NB4 (cell line): ENCODE measurements at regions not wholly inside any gene's neighbourhood (a gene's known extent, or its start where the extent isn't known, plus 50 kb on each side); places are given as distances from the start of the nearest gene placed in this dataset.
"Not testable (repeated sequence)": the region's sequence is repeated elsewhere in the genome, so short reads cannot be mapped to it uniquely, and the experiment has no call there.

Experiments used
- DNase-seq: peaks from one replicate; pipeline ENCODE4 v3.0.0; 2010; ENCODE audit warnings: low read depth
- H3K4me3 ChIP-seq: one replicate; pipeline ENCODE4 v1.5.1; 2011; ENCODE audit warnings: mild to moderate bottlenecking, low read depth, low read length, moderate library complexity
- MYC ChIP-seq: IDR thresholded peaks from 2 replicates; pipeline ENCODE4 v1.6.1; 2011; ENCODE audit warnings: low read depth, low read length
- POLR2A ChIP-seq: IDR thresholded peaks from 2 replicates; pipeline ENCODE4 v1.6.1; 2011; ENCODE audit warnings: mild to moderate bottlenecking; ENCODE audit not compliant: insufficient read length; ENCODE audit errors: extremely low read depth
- TF ChIP-seq, protein P1 (sequence below): IDR thresholded peaks from 2 replicates; pipeline ENCODE4 v1.6.1; 2011; ENCODE audit warnings: low read depth, low read length
- TF ChIP-seq, protein P2 (sequence below): IDR thresholded peaks from one replicate; pipeline ENCODE4 v1.5.1; 2012; ENCODE audit warnings: low read depth, low read length

DNA sequence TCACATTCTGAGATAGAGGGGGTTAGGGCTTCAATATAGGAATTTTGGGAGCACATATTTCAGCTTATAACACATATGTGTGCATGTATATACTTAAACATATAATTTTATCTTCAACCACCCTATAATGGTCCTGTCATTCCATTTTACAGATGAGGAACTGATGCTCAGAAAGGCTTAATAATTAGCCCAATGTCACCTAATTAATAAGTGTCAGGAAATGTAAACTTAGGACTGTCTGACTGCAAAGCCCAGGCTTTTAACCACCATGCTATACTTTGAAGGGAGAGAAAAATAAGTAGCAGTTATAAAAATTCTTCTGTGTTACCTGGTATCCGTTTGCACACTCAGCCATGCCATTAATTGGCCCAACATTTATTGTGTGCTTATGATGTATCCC is 172.6 kb downstream of the SKIDA1 start:
- TF ChIP-seq, protein P1, sequence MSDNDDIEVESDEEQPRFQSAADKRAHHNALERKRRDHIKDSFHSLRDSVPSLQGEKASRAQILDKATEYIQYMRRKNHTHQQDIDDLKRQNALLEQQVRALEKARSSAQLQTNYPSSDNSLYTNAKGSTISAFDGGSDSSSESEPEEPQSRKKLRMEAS: no peak
- TF ChIP-seq, protein P2, sequence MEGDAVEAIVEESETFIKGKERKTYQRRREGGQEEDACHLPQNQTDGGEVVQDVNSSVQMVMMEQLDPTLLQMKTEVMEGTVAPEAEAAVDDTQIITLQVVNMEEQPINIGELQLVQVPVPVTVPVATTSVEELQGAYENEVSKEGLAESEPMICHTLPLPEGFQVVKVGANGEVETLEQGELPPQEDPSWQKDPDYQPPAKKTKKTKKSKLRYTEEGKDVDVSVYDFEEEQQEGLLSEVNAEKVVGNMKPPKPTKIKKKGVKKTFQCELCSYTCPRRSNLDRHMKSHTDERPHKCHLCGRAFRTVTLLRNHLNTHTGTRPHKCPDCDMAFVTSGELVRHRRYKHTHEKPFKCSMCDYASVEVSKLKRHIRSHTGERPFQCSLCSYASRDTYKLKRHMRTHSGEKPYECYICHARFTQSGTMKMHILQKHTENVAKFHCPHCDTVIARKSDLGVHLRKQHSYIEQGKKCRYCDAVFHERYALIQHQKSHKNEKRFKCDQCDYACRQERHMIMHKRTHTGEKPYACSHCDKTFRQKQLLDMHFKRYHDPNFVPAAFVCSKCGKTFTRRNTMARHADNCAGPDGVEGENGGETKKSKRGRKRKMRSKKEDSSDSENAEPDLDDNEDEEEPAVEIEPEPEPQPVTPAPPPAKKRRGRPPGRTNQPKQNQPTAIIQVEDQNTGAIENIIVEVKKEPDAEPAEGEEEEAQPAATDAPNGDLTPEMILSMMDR: no peak
- TF ChIP-seq MYC (no peak), POLR2A (no peak)
- no peak for DNase-seq
- no peak overlapping the region for H3K4me3 ChIP-seq

DNA sequence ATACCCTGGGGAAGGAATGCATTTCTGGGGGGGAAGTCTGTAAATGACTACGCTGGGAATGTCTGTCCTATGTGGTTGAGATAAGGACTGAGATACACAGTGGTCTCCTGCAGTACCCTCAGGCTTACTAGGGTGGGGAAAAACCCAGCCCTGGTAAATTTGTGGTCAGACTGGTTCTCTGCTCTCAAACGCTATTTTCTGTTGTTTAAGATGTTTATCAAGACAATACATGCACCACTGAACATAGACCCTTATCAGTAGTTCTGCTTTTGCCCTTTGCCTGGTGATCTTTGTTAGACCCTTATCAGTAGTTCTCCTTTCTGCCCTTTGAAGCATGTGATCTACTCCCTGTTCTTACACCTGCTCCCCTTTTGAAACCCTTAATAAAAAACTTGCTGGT is 173.9 kb downstream of the SKIDA1 start:
- H3K4me3 ChIP-seq: not testable (repeated sequence)
- DNase-seq: peak; percentile 22

DNA sequence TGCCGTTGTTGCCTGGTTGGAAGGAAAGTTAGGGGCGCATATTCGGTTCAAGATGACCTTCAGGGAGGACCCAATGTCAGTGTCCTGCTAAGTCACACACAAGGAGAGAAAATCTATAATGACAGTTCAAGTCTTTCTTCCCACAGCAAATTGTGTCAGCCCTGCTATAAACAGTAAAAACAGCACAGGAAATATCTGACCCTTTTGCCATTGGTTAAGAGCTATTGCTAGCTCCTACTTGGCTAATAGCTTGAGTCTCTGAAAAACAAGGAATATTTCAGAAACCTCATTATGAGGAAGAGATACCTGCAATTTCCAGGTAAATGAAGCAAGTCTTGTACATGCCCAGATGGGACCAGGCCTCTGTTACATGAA is 175.6 kb downstream of the SKIDA1 start:
- TF ChIP-seq POLR2A (no peak), MYC (no peak)
- TF ChIP-seq, protein P2: no peak
- TF ChIP-seq, protein P1: no peak
- DNase-seq: no peak

DNA sequence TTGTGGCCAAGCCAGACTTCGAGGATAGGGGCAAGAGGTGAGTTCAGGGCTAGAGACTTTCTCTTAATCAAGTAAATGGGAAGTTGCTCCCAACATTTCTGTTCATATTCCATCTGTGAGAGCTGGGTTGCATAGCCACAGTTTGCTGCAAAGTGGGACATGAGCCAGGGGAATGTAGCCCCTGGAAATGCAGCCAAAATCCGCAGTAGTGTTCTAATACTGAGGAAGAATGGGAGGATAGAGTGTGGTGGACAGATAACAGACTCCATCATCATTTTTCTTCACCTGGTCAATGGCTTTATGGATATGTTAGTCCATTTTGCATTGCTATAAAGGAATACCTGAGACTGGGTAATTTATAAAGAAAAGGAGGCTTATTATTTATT is 177.7 kb downstream of the SKIDA1 start:
- no peak overlapping the region for H3K4me3 ChIP-seq
- no peak for DNase-seq
- TF ChIP-seq, protein P2: no peak
- TF ChIP-seq MYC (no peak), POLR2A (no peak)
- TF ChIP-seq, protein P1: no peak

More for the DNA sequence above, 175.6 kb downstream of the SKIDA1 start:
- no peak overlapping the region for H3K4me3 ChIP-seq

DNA sequence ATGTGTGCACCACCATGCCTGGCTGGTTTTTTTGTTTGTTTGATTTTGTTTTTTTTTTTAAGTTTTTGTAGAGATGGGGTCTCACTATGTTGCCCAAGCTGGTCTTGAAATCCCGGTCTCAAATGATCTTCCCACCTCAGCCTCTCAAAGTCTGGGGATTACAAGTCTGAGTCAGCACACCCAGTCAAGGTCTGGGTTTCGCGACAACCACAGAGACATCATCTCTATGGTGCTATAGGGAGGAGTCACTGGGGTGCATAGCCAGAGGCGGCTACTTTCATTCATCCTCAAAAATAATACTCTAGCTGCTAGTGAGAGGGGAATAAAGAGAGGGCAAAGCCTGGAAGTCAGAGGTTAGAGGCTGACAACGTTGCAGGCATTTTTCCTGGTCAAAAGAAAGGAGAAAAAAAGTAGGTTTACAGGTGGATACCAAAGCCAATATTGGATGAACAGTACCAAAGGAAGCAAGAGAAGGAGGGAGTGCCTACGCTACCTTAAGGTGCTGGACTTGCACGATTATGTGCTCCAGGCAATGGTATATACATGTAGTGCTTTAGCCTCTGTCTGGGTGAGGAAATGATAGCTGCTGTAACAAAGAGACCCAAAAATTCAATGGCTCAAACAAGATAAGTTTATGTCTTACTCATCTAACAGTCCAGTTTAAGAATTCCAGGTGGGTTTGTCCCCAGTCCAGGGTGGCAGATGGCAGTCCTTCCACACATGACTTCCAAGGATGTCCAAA is 178.3 kb downstream of the SKIDA1 start:
- no peak for TF ChIP-seq MYC
- no peak for TF ChIP-seq POLR2A
- TF ChIP-seq, protein P1: no peak
- TF ChIP-seq, protein P2: no peak
- H3K4me3 ChIP-seq: no peak overlapping the region
- no peak for DNase-seq

DNA sequence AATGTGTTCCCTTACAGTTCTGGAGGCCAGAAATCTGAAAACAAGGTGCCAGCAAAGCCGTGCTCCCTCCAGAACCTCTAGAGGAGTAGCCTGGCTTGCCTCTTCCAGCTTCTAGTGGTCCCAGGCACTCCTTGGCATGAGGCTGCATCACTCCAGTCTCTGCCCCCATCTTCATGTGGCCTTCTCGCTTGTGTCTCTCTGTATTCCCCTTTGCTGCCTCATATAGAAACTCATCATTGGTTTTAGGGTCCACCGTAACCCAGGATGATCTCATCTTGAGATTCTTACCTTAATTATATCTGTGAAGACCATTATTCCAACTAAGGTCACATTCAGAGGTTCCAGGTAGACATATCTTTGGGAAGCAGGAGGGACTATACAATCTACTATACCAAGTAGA is 182.4 kb downstream of the SKIDA1 start:
- DNase-seq: no peak
- TF ChIP-seq, protein P2: no peak
- TF ChIP-seq MYC: no peak
- TF ChIP-seq, protein P1: no peak
- no peak for TF ChIP-seq POLR2A
- no peak overlapping the region for H3K4me3 ChIP-seq

DNA sequence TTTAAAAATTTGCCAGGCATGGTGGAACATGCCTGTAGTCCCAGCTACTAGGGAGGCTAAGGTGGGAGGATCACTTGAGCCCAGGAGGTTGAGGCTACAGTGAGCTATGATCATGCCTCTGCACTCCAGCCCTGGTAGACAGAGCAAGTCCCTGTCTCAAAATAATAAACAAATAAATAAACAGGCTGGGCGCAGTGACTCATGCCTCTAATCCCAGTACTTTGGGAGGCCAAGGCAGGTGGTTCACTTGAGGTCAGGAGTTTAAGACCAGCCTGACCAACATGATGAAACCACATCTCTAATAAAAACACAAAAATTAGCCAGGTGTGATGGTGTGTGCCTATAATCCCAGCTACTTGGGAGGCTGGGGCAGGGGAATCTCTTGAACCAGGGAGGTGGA is 183.0 kb downstream of the SKIDA1 start:
- not testable (repeated sequence) for H3K4me3 ChIP-seq

More for the DNA sequence above, 183.0 kb downstream of the SKIDA1 start:
- not testable (repeated sequence) for DNase-seq
